ENCODE measurements at regions not wholly inside any gene's neighbourhood (a gene's known extent, or its start where the extent isn't known, plus 50 kb on each side); places are given as distances from the start of the nearest gene placed in this dataset.
"Not testable (repeated sequence)": the region's sequence is repeated elsewhere in the genome, so short reads cannot be mapped to it uniquely, and the experiment has no call there.

- no peak for DNase-seq
Observed at GRCh38 chr6:56837322-56837894, 117.5 kb upstream of the BEND6 start.

GRCh38 chr6:56835612-56836011 is 119.3 kb upstream of the BEND6 start:
- no peak for DNase-seq

DNA sequence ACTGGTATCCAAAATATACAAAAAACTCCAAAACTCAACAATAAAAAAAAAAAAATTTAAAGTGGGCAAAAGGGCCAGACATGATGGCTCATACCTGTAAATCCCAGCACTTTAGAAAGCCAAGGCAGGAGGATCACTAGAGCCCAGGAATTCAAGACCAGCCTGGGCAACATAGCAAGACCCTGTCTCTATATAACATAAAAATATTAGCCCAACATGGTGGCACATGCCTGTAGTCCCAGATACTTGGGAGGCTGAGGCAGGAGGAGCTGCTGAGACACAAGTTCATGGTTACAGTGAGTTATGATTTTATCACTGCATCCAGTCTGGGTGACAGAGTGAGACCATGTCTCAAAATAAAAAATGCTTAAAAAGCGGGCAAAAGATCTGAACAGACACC is 121.0 kb upstream of the BEND6 start:
- no peak for DNase-seq

GRCh38 chr6:56833127-56833791 is 121.6 kb upstream of the BEND6 start:
- no peak for DNase-seq

DNA sequence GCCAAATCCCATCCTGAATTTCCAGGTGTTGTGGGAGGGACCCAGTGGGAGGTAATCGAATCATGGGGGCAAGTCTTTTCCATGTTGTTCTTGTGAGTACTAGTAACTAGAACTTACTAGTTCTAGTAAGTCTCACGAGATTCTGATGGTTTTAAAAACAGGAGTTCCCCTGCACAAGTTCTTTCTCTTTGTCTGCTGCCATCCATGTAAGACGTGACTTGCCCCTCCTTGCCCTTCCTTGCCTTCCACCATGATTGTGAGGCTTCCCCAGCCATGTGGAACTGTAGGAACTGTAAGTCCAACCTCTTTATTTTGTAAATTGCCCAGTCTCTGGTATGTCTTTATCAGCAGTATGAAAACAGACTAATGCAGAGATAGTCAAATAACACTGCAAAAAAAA is 122.7 kb upstream of the BEND6 start:
- no peak for DNase-seq

DNA sequence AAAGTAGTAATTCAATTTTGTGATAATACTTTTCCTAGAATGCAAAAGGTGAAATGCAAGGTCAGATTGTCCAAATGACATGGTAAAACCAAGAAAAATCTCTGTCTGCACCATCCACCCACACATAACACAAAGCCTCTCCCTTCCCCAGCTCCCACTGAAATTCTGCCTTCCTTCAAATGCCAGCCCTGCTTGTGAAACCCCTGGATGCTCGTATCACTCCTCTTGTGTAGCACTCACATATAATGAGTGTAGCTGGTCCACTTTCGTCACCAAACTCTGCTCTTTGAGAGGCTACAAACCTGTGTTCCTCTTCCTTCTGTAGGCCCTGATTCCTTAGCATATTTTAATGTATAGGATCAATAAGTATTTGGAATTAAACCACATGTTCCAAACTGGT is 123.6 kb upstream of the BEND6 start:
- no peak for DNase-seq

- DNase-seq: no peak
Observed at GRCh38 chr6:56827908-56828649, 126.8 kb upstream of the BEND6 start.

- not testable (repeated sequence) for DNase-seq
Observed at GRCh38 chr6:56824431-56824830, 130.5 kb upstream of the BEND6 start.

- no peak for DNase-seq
Observed at GRCh38 chr6:56821005-56821432, 133.9 kb upstream of the BEND6 start.

DNA sequence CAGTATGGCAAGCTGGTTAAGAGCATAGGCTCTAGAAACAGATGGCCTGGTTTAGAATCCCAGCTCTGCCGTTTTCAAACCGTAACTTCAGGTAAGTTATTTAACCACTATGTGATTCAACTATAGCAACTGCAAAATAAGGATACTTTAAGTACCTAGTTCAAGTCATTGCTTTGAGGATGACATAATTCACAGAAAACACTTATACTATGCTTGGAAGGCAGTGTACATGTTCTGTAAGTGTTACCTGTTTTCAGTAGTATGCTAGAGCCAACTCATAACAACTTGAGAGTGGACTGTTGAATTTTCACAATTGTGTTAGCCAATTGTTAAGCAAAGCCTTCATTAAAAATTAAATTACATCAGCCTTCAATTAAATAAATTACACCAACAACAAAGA is 134.8 kb upstream of the BEND6 start:
- no peak for DNase-seq

GRCh38 chr6:56819604-56820003 is 135.3 kb upstream of the BEND6 start:
- DNase-seq: no peak

GRCh38 chr6:56816370-56816769 is 138.5 kb upstream of the BEND6 start:
- DNase-seq: no peak

DNA sequence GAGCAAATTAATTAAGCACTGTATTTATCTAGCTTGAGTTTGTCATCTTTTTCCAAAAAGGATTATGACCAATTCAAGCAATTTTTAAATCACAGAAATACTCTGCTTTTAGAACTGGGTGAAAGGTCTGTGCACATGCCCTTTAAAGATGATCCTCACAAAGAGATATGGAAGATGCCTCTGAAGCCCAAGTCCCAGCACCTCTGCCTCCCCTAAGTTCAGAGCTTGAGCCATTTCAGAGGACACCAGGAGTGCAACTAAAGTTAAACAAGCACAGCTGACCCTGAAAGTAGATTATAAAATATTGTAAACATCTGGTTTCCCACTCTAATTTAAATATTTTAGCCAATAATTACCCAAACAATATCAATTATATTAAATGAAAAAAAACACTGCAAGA is 139.5 kb upstream of the BEND6 start:
- no peak for DNase-seq

- DNase-seq: no peak
Observed at GRCh38 chr6:56814802-56815201, 140.1 kb upstream of the BEND6 start.

DNA sequence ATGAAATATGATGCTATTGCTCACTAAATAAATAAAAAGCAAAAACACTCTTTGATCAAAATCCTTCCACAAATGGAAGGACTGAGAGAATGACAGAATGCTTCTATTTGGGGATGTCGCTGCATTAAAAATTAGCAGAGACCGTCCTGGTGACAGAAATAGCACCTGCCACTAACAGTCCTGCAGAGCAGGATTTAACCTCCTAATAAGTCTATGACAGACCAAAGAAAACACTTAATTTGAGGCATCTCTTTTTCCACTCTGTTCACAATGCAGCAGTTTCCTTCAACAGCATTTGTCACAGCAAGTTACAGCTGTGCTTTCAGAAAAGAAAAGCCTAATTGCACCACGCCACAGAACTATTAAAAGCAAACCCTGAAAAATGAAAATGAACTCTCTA is 140.6 kb upstream of the BEND6 start:
- DNase-seq: no peak

DNA sequence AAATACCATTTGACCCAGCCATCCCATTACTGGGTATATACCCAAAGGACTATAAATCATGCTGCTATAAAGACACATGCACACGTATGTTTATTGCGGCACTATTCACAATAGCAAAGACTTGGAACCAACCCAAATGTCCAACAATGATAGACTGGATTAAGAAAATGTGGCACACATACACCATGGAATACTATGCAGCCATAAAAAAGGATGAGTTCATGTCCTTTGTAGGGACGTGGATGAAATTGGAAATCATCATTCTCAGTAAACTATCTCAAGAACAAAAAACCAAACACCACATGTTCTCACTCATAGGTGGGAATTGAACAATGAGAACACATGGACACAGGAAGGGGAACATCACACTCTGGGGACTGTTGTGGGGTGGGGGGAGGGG is 142.1 kb upstream of the BEND6 start:
- DNase-seq: not testable (repeated sequence)

DNA sequence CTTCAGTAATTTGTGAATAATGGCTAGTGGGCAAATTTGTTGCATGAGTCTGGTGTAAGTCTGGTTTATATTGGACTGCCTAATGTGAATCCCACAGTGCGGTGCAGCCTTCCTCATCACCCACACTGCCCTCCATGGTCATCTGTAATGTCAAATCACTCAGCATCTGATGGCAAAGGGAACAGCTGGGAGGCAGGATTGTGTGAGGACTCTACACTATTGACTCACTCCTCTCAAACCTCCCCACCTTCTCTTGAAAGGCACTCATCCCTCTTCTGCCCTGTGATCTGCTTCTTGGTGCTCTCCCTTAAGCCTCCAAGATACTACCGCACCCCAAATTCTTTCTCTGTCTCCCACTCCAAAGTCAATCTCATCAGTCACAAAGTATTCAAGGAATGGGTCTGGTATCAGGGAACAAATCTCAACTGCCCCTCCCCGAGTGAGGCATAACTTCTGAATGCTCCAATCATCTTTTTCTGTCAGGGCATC is 146.0 kb upstream of the BEND6 start:
- no peak for DNase-seq

DNA sequence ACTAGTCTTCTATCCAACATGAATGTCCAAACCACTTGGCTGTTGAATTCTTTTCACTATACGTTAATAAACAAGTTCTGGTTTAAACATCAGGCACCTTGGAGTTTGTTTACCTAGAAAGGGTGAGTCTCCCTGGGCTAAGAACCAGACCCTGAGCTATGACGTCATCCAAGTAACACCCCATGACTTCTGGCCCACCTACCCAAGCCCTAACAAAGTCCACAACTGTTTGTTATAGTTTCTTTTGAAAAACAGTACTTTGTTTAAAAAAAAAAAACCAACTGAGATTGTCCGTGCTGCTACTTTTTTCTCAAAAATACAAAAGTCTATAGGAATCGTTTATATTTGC is 146.9 kb upstream of the BEND6 start:
- no peak for DNase-seq

GRCh38 chr6:56807326-56807988 is 147.4 kb upstream of the BEND6 start:
- no peak for DNase-seq

GRCh38 chr6:56806368-56806767 is 148.5 kb upstream of the BEND6 start:
- no peak for DNase-seq

DNA sequence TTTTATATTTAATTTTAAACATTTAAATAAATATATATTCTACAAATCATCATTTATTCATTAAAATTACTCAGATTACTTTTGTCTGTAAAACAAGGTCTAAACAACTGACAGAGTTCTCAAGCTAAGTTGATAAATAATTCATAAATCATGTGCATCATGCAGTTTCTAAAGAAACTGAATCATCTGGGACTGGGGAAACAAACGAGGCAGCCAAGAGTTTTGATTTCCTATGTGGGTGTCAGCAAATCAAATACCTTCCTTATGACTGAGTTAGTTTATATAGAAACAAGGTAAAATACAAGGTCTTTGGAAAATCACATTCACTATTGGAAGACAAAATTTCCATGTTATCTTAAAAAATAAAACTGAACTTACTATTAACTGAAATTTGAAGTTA is 149.9 kb upstream of the BEND6 start:
- DNase-seq: no peak

- DNase-seq: no peak
Observed at GRCh38 chr6:56803594-56803993, 151.3 kb upstream of the BEND6 start.

GRCh38 chr6:56802584-56802983 is 152.3 kb upstream of the BEND6 start:
- no peak for DNase-seq

- no peak for DNase-seq
Observed at GRCh38 chr6:56799989-56800388, 154.9 kb upstream of the BEND6 start.
